ENCODE measurements at regions not wholly inside any gene's neighbourhood (a gene's known extent, or its start where the extent isn't known, plus 50 kb on each side); places are given as distances from the start of the nearest gene placed in this dataset.

- no peaks in the 10 kb centered on the region for H3K36me3 ChIP-seq
- no peak for DNase-seq
- no peak overlapping the region for H3K27ac ChIP-seq
- intact Hi-C loops (cut with DNase I), result no loop called here
- H3K9me3 ChIP-seq, result no peaks in the 10 kb centered on the region
- 67 to 88% methylated on average over 3 of the region's 3 CpGs for WGBS, 2 donors
- H3K4me3 ChIP-seq (replicated peaks in 1 of 3), result no peak overlapping the region
- TF ChIP-seq CTCF (IDR thresholded peaks at IDR 0.05) (no peak), POLR2A (IDR thresholded peaks at IDR 0.05) (no peak)
- H3K27me3 ChIP-seq, result no peaks in the 10 kb centered on the region
- H3K4me1 ChIP-seq, result no peaks in the 10 kb centered on the region
Observed at GRCh38 chr1:60833173-60833572, 249.2 kb upstream of the NFIA start.

GRCh38 chr1:60832367-60832766, 250.0 kb upstream of the NFIA start:
- no peak for DNase-seq
- Histone ChIP-seq H3K27ac (no peak overlapping the region), H3K4me1 (no peaks in the 10 kb centered on the region), H3K9me3 (no peaks in the 10 kb centered on the region), H3K27me3 (no peaks in the 10 kb centered on the region), H3K4me3 (replicated peaks in 1 of 3) (no peak overlapping the region), H3K36me3 (no peaks in the 10 kb centered on the region)
- intact Hi-C loops (cut with DNase I), result no loop called here
- TF ChIP-seq CTCF (IDR thresholded peaks at IDR 0.05) (no peak), POLR2A (IDR thresholded peaks at IDR 0.05) (no peak)
- 86 to 89% methylated on average over 3 of the region's 3 CpGs for WGBS, 2 donors

GRCh38 chr1:60831780-60832179, 250.6 kb upstream of the NFIA start:
- H3K27ac ChIP-seq, result no peak overlapping the region
- WGBS, 2 donors, result 93 to 100% methylated on average over 3 of the region's 3 CpGs
- no peaks in the 10 kb centered on the region for H3K36me3 ChIP-seq
- no peak overlapping the region for H3K4me3 ChIP-seq (replicated peaks in 1 of 3)
- no peaks in the 10 kb centered on the region for H3K27me3 ChIP-seq
- DNase-seq, result no peak
- H3K4me1 ChIP-seq, result no peaks in the 10 kb centered on the region
- H3K9me3 ChIP-seq, result no peaks in the 10 kb centered on the region
- TF ChIP-seq CTCF (IDR thresholded peaks at IDR 0.05) (no peak), POLR2A (IDR thresholded peaks at IDR 0.05) (no peak)
- intact Hi-C loops (cut with DNase I), result no loop called here

GRCh38 chr1:60828944-60829343, 253.4 kb upstream of the NFIA start:
- Histone ChIP-seq H3K4me3 (replicated peaks in 1 of 3) (no peak overlapping the region), H3K36me3 (no peaks in the 10 kb centered on the region), H3K4me1 (no peaks in the 10 kb centered on the region), H3K27ac (no peak overlapping the region), H3K9me3 (no peaks in the 10 kb centered on the region), H3K27me3 (no peaks in the 10 kb centered on the region)
- WGBS, 2 donors, result 90% methylated on average over 3 of the region's 3 CpGs
- intact Hi-C loops (cut with DNase I), result no loop called here
- no peak for DNase-seq
- TF ChIP-seq CTCF (IDR thresholded peaks at IDR 0.05) (no peak), POLR2A (IDR thresholded peaks at IDR 0.05) (no peak)

GRCh38 chr1:60826320-60827094, 255.9 kb upstream of the NFIA start:
- no peak overlapping the region for H3K27ac ChIP-seq
- H3K4me3 ChIP-seq (replicated peaks in 1 of 3), result no peak overlapping the region
- intact Hi-C loops (cut with DNase I), result no loop called here
- 86 to 88% methylated on average over 2 of the region's 2 CpGs for WGBS, 2 donors
- TF ChIP-seq POLR2A (IDR thresholded peaks at IDR 0.05) (no peak), CTCF (IDR thresholded peaks at IDR 0.05) (no peak)
- H3K9me3 ChIP-seq, result no peaks in the 10 kb centered on the region
- DNase-seq, result no peak
- H3K27me3 ChIP-seq, result no peaks in the 10 kb centered on the region
- H3K36me3 ChIP-seq, result no peaks in the 10 kb centered on the region
- no peaks in the 10 kb centered on the region for H3K4me1 ChIP-seq

All from thyroid gland (tissue), 4 donors.